Upper lobe of left lung (tissue), 4 donors: ENCODE measurements at regions not wholly inside any gene's neighbourhood (a gene's known extent, or its start where the extent isn't known, plus 50 kb on each side); places are given as distances from the start of the nearest gene placed in this dataset.

Source experiments
- CTCF ChIP-seq, 6 experiments: fragments of 450-650 bp in 4 of 6; fragments of 200-600 bp in 2 of 6; sonication (generic) in 2 of 6; IDR thresholded peaks; one replicate each; pipeline ENCODE4 v1.5.1; 2016 to 2019; ENCODE audit warnings: antibody characterized with exemption in 6 of 6
- POLR2A ChIP-seq, 4 donors: fragments of 450-650 bp; IDR thresholded peaks; one replicate each; pipeline ENCODE4 v1.5.1; 2016 to 2017; ENCODE audit warnings: antibody characterized with exemption in 4 of 4, mild to moderate bottlenecking in 2 of 4
- POLR2AphosphoS5 ChIP-seq, 2 donors: sonication (generic); formaldehyde crosslinking; IDR thresholded peaks; one replicate each; pipeline ENCODE4 v1.5.1; 2017; ENCODE audit warnings: antibody characterized with exemption in 2 of 2

- TF ChIP-seq CTCF (IDR thresholded peaks at IDR 0.05) (no peak), POLR2AphosphoS5 (IDR thresholded peaks at IDR 0.05) (no peak), POLR2A (IDR thresholded peaks at IDR 0.05) (no peak)
These were observed 133.4 kb upstream of the SPACA7 start for GRCh38 chr13:112242777-112243176.
